Large intestine (tissue), 3 donors: ENCODE measurements at regions not wholly inside any gene's neighbourhood (a gene's known extent, or its start where the extent isn't known, plus 50 kb on each side); places are given as distances from the start of the nearest gene placed in this dataset.
"Not testable (repeated sequence)": the region's sequence is repeated elsewhere in the genome, so short reads cannot be mapped to it uniquely, and the experiment has no call there.

ENCODE experiments used
- DNase-seq, 2 donors: peaks; one replicate each; pipeline versions ENCODE4 v3.0.0 to v3.0.0-alpha.2; 2013
- H3K27ac ChIP-seq: one replicate; pipeline ENCODE4 v1.5.1; 2013; ENCODE audit warnings: low read length
- H3K27me3 ChIP-seq: 2 replicates; pipeline ENCODE4 v1.6.1; 2013; ENCODE audit warnings: low read length; ENCODE audit not compliant: control insufficient read depth, insufficient read depth
- H3K36me3 ChIP-seq: 2 replicates; pipeline ENCODE4 v1.6.1; 2013; ENCODE audit warnings: low read length; ENCODE audit not compliant: control insufficient read depth, insufficient read depth
- H3K4me1 ChIP-seq: one replicate; pipeline ENCODE4 v1.6.1; 2013; ENCODE audit warnings: low read length; ENCODE audit not compliant: control insufficient read depth, insufficient read depth
- H3K4me3 ChIP-seq: one replicate; pipeline ENCODE4 v1.5.1; 2013; ENCODE audit warnings: low read length
- H3K9me3 ChIP-seq: one replicate; pipeline ENCODE4 v1.6.1; 2013; ENCODE audit warnings: mild to moderate bottlenecking, low read depth, low read length, moderate library complexity; ENCODE audit not compliant: control insufficient read depth
- WGBS: methylation state at CpG from one replicate; pipeline ENCODE4 v1.1.5; 2013; ENCODE audit warnings: low lambda C conversion rate; ENCODE audit not compliant: insufficient coverage; 5-methylcytosine and 5-hydroxymethylcytosine counted together

DNA sequence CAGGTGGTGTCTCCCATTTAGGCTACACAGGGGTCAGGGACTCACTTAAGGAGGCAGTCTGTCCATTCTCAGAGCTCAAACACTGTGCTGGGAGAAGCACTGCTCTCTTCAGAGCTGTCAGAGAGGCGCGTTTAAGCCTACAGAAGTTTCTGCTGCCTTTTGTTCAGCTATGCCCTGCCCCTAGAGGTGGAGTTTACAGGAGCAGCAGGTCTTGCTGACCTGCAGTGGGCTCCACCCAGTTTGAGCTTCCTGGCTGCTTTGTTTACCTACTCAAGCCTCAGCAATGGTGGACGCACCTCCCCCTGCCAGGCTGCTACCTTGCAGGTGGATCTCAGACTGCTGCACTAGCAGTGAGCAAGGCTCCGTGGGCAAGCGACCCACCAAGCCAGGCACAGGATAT, 260.1 kb downstream of the MEF2C start:
- not testable (repeated sequence) for H3K4me1 ChIP-seq, H3K4me3 ChIP-seq
- WGBS = no CpG with 5 or more reads among the region's 5 CpGs

DNA sequence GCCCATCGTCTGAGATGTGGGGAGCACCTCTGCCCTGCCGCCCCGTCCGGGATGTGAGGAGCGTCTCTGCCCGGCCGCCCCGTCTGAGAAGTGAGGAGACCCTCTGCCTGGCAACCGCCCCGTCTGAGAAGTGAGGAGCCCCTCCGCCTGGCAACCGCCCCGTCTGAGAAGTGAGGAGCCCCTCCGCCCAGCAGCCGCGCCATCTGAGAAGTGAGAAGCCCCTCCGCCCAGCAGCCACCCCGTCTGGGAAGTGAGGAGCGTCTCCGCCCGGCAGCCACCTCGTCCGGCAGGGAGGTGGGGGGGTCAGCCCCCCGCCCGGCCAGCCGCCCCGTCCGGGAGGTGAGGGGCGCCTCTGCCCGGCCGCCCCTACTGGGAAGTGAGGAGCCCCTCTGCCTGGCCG, 267.2 kb downstream of the MEF2C start:
- not testable (repeated sequence) for H3K27me3 ChIP-seq, DNase-seq, H3K27ac ChIP-seq, H3K9me3 ChIP-seq, H3K36me3 ChIP-seq, H3K4me3 ChIP-seq, H3K4me1 ChIP-seq
- WGBS = no CpG with 5 or more reads among the region's 32 CpGs

More for the DNA sequence above, 260.1 kb downstream of the MEF2C start:
- not testable (repeated sequence) for H3K27me3 ChIP-seq, DNase-seq, H3K27ac ChIP-seq, H3K36me3 ChIP-seq, H3K9me3 ChIP-seq

- no peaks in the 10 kb centered on the region for H3K4me1 ChIP-seq
- no peaks in the 10 kb centered on the region for H3K36me3 ChIP-seq
- DNase-seq = no peak
- H3K27ac ChIP-seq = no peak overlapping the region
- no peaks in the 10 kb centered on the region for H3K27me3 ChIP-seq
- H3K4me3 ChIP-seq = no peak overlapping the region
- no peaks in the 10 kb centered on the region for H3K9me3 ChIP-seq
These were observed 269.9 kb downstream of the MEF2C start for GRCh38 chr5:88613051-88613450.

GRCh38 chr5:88610586-88610985, 272.4 kb downstream of the MEF2C start:
- Histone ChIP-seq H3K27ac (no peak overlapping the region), H3K36me3 (no peaks in the 10 kb centered on the region), H3K9me3 (no peaks in the 10 kb centered on the region), H3K4me3 (no peak overlapping the region), H3K27me3 (no peaks in the 10 kb centered on the region), H3K4me1 (no peaks in the 10 kb centered on the region)
- DNase-seq = no peak
- WGBS = 100% methylated on average over 1 of the region's 3 CpGs

GRCh38 chr5:88607492-88607891, 275.5 kb downstream of the MEF2C start:
- Histone ChIP-seq H3K4me1 (no peaks in the 10 kb centered on the region), H3K36me3 (no peaks in the 10 kb centered on the region), H3K9me3 (peaks cover 1% of the 10 kb centered on the region), H3K27me3 (no peaks in the 10 kb centered on the region), H3K27ac (no peak overlapping the region), H3K4me3 (no peak overlapping the region)
- WGBS = no CpG with 5 or more reads among the region's 1 CpG
- no peak for DNase-seq

- Histone ChIP-seq H3K27ac (no peak overlapping the region), H3K4me1 (no peaks in the 10 kb centered on the region), H3K9me3 (peaks cover 2% of the 10 kb centered on the region), H3K27me3 (no peaks in the 10 kb centered on the region), H3K4me3 (no peak overlapping the region), H3K36me3 (no peaks in the 10 kb centered on the region)
- WGBS = 90% methylated on average over 3 of the region's 5 CpGs
- no peak for DNase-seq
These were observed 276.4 kb downstream of the MEF2C start for GRCh38 chr5:88606626-88607025.

- Histone ChIP-seq H3K4me3 (no peak overlapping the region), H3K9me3 (peaks cover 2% of the 10 kb centered on the region), H3K27ac (no peak overlapping the region), H3K4me1 (no peaks in the 10 kb centered on the region), H3K36me3 (no peaks in the 10 kb centered on the region), H3K27me3 (no peaks in the 10 kb centered on the region)
- no peak for DNase-seq
- 90% methylated on average over 1 of the region's 1 CpG for WGBS
These were observed 276.8 kb downstream of the MEF2C start for GRCh38 chr5:88606173-88606572.

DNA sequence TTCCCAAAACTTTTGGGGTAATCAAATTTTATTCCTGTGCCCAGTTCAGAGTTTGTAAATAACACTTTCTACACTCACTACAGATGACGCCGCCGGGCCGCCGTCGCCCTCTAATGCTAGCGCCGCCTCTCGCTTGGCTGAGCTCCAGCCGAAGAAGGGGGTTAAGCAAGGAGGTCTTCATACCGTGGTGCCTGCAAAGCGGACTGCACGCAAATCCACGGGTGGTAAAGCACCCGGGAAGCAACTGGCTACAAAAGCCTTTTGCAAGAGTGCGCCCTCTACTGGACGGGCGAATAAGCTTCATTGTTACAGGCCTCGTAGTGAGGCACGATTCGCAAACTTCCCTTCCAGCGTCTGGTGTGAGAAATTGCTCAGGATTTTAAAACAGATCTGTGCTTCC, 280.4 kb downstream of the MEF2C start:
- Histone ChIP-seq H3K36me3 (no peaks in the 10 kb centered on the region), H3K9me3 (peaks cover 2% of the 10 kb centered on the region), H3K4me1 (no peaks in the 10 kb centered on the region), H3K27ac (no peak overlapping the region), H3K4me3 (no peak overlapping the region), H3K27me3 (no peaks in the 10 kb centered on the region)
- DNase-seq = no peak
- WGBS = no CpG with 5 or more reads among the region's 22 CpGs

DNA sequence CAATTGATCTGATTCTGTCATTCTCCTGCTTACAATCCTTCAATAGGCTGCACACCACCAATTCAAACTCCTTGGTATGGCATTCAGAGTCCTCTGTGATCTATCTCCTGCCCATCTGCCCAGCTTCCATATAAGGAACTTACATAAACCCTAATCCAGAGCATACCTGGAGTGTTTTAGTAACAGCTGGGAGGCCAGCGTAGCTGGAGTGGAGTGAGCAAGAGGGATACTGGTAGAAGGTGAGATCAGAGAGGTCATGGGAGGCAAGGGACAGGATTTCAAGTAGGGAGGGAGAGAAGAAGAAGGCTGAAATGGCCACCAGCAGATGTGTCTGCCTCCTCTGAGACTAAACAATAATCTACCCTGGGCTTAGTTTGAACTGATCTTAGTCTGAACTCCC, 288.5 kb downstream of the MEF2C start:
- Histone ChIP-seq H3K27me3 (no peaks in the 10 kb centered on the region), H3K4me3 (no peak overlapping the region), H3K27ac (no peak overlapping the region), H3K4me1 (no peaks in the 10 kb centered on the region), H3K9me3 (no peaks in the 10 kb centered on the region), H3K36me3 (no peaks in the 10 kb centered on the region)
- DNase-seq = no peak
- no CpG with 5 or more reads among the region's 1 CpG for WGBS

DNA sequence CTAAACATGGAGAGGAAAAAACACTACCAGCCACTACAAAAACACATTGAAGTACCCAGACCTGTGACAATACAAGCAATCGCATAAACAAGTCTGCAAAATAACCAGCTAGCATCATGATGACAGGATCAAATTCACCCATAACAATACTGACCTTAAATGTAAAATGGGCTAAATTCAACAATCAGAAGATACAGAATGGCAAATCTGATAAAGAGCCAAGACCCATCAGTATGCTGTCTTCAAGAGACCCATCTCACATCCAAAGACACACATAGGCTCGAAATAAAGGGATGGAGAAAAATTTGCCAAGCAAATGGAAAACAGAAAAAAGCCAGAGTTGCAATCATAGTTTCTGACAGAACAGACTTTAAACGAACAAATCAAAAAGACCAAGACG, 294.4 kb downstream of the MEF2C start:
- 100% methylated on average over 1 of the region's 4 CpGs for WGBS
- Histone ChIP-seq H3K4me1 (no peaks in the 10 kb centered on the region), H3K36me3 (no peaks in the 10 kb centered on the region), H3K27me3 (no peaks in the 10 kb centered on the region), H3K4me3 (no peak overlapping the region), H3K9me3 (no peaks in the 10 kb centered on the region), H3K27ac (no peak overlapping the region)
- no peak for DNase-seq

DNA sequence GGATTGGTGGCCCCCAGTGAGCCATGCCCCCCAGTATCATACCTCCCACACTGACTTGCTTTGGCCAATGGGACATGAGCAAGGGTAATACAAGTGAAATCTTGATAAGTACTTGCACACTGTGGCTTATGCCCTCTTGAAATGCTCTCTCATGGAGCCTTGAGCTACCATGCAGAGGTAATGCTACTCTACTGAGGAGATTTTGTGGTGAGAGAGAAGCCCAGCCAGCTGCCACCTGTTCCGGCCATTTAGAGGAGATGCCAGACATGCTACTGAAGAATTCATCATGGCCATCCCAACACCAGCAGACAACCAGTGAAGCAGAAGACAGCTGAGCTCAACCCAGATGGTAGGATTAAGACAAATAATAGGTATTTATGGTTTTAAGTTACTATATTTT, 299.5 kb downstream of the MEF2C start:
- Histone ChIP-seq H3K27ac (no peak overlapping the region), H3K9me3 (no peaks in the 10 kb centered on the region), H3K36me3 (no peaks in the 10 kb centered on the region), H3K27me3 (no peaks in the 10 kb centered on the region), H3K4me3 (no peak overlapping the region), H3K4me1 (no peaks in the 10 kb centered on the region)
- WGBS = no CpG with 5 or more reads among the region's 1 CpG
- DNase-seq = no peak
